GM10248 (cell line): ENCODE measurements at regions not wholly inside any gene's neighbourhood (a gene's known extent, or its start where the extent isn't known, plus 50 kb on each side); places are given as distances from the start of the nearest gene placed in this dataset.
A peak's percentile ranks its signal among the peaks of the same experiment; 100 is the strongest.
"Not testable (repeated sequence)": the region's sequence is repeated elsewhere in the genome, so short reads cannot be mapped to it uniquely, and the experiment has no call there.

Source experiments
- CTCF ChIA-PET: fragments of 300-600 bp; sonication (Branson Sonifier 250); formaldehyde crosslinking; extraction: SDS; loops from one replicate; lab custom pipeline; 2021; ENCODE audit warnings: antibody characterized with exemption; lab: Yijun Ruan, JAX
- POLR2A ChIA-PET: fragments of 350-650 bp; sonication (Branson Sonifier 250); formaldehyde crosslinking; extraction: SDS; loops from one replicate; lab custom pipeline; 2020; ENCODE audit warnings: antibody characterized with exemption; lab: Yijun Ruan, JAX
- DNase-seq: peaks from one replicate; pipeline ENCODE4 v3.0.0; 2012; ENCODE audit errors: extremely low spot score
- CTCF ChIP-seq: IDR thresholded peaks from 2 replicates; pipeline ENCODE4 v1.5.1; 2012; ENCODE audit warnings: mild to moderate bottlenecking, low read depth; ENCODE audit errors: extremely low read depth, missing control alignments, control extremely low read depth

GRCh38 chr2:180604077-180604476, 376.3 kb upstream of the UBE2E3 start:
- peak; percentile 6 for DNase-seq
- POLR2A ChIA-PET: no interaction called here
- CTCF ChIA-PET: interaction anchor here (1.1 to 1.2 kb wide), 5 partner anchors 9 to 1054 kb away, joined by 3 to 4 read pairs (median 3); no protein-coding TSS in a partner anchor
- TF ChIP-seq CTCF: peak; percentile 50

- TF ChIP-seq CTCF: no peak
- DNase-seq: no peak
- CTCF ChIA-PET: interaction anchor here (2.1 kb wide), 1 partner anchor 17 kb away, joined by 4 read pairs; no protein-coding TSS in a partner anchor
- POLR2A ChIA-PET: no interaction called here
Measured at GRCh38 chr2:180601016-180601415, 379.4 kb upstream of the UBE2E3 start.

- POLR2A ChIA-PET: no interaction called here
- TF ChIP-seq CTCF: no peak
- no peak for DNase-seq
- CTCF ChIA-PET: interaction anchor here (2.1 kb wide), 1 partner anchor 16 kb away, joined by 4 read pairs; no protein-coding TSS in a partner anchor
Measured at GRCh38 chr2:180599804-180600203, 380.6 kb upstream of the UBE2E3 start.

GRCh38 chr2:180597179-180597578, 383.2 kb upstream of the UBE2E3 start:
- no peak for DNase-seq
- ChIA-PET CTCF (no interaction called here), POLR2A (no interaction called here)
- no peak for TF ChIP-seq CTCF

GRCh38 chr2:180596453-180596852, 384.0 kb upstream of the UBE2E3 start:
- no peak for DNase-seq
- no peak for TF ChIP-seq CTCF
- CTCF ChIA-PET: no interaction called here
- POLR2A ChIA-PET: no interaction called here

- ChIA-PET POLR2A (no interaction called here), CTCF (no interaction called here)
- no peak for TF ChIP-seq CTCF
- DNase-seq: no peak
Measured at GRCh38 chr2:180591947-180592346, 388.5 kb upstream of the UBE2E3 start.

GRCh38 chr2:180591093-180591781, 389.2 kb upstream of the UBE2E3 start:
- POLR2A ChIA-PET, DNase-seq: not testable (repeated sequence)
- CTCF ChIA-PET: interaction anchor here (1.1 kb wide), 1 partner anchor 27 kb away, joined by 3 read pairs; no protein-coding TSS in a partner anchor
